ENCODE measurements at regions not wholly inside any gene's neighbourhood (a gene's known extent, or its start where the extent isn't known, plus 50 kb on each side); places are given as distances from the start of the nearest gene placed in this dataset.
"Not testable (repeated sequence)": the region's sequence is repeated elsewhere in the genome, so short reads cannot be mapped to it uniquely, and the experiment has no call there.

- not testable (repeated sequence) for H3K27me3 Mint-ChIP-seq, H3K9me3 Mint-ChIP-seq
- Mint-ChIP-seq H3K4me3 (peak overlapping the region; percentile 29 to 31), H3K27ac (peak overlapping the region in 1 of 2 donors; percentile 87), H3K4me1 (peaks cover 24% of the 10 kb centered on the region)
- DNase-seq, result peak; percentile 36 to 39
- ATAC-seq, result peak; percentile 68
These were observed 114.5 kb upstream of the PLGLB2 start for GRCh38 chr2:87633287-87633963.

DNA sequence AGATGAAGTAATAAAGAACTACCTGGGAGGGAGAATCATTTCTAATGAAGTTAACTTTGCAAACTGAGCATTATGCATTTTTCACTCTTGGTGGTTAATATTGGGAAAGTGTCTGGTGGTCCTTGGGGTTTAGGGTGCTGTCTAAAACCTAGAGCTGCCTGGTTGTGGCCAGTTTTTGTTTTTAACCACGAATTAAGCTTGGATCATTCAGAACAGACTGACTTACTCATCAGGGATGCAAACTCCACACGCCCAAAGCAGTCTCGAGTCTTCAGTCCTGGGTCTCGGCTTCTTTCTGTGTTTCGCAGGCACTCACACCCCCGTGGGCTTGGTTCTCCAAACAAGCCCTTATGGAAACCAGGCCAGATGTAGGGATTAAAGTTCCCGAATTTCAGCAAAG, 113.8 kb upstream of the PLGLB2 start:
- peak overlapping the region; percentile 58 to 63 for H3K4me3 Mint-ChIP-seq

GRCh38 chr2:87634971-87635650, 112.8 kb upstream of the PLGLB2 start:
- ATAC-seq (peak; percentile 27), DNase-seq (peak in 1 of 2 donors; percentile 22)
- not testable (repeated sequence) for H3K9me3 Mint-ChIP-seq, H3K27me3 Mint-ChIP-seq
- peaks cover 24% of the 10 kb centered on the region for H3K4me1 Mint-ChIP-seq
- H3K27ac Mint-ChIP-seq, result peak overlapping the region; percentile 93 to 99
- peak overlapping the region; percentile 64 to 65 for H3K4me3 Mint-ChIP-seq

More for the DNA sequence above, 113.8 kb upstream of the PLGLB2 start:
- H3K9me3 Mint-ChIP-seq, DNase-seq, H3K27me3 Mint-ChIP-seq: not testable (repeated sequence)
- Mint-ChIP-seq H3K4me1 (peaks cover 24% of the 10 kb centered on the region), H3K27ac (peak overlapping the region; percentile 95 to 99)
- ATAC-seq, result peak; percentile 79

DNA sequence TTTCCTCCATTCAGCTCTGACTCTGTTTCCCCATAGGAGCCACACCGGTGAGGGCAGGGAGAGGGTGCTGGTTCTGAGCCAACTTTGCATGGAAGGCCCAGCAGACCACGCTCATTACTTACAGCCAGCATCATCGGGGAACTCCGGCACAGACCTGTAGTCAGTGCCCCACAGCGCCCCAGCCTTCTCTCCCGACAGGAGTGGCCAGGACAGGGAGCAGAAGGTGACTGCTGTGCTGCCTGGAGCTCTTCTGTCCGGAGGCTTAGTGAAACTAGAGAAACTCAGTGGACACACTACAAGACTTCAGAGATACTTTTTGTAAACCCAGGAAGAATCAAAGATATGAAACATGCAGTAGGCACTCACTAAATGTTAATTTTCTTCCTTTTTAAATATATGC, 111.6 kb upstream of the PLGLB2 start:
- not testable (repeated sequence) for H3K27ac Mint-ChIP-seq, H3K4me3 Mint-ChIP-seq, DNase-seq, ATAC-seq, H3K27me3 Mint-ChIP-seq, H3K9me3 Mint-ChIP-seq
- H3K4me1 Mint-ChIP-seq, result peaks cover 24% of the 10 kb centered on the region

DNA sequence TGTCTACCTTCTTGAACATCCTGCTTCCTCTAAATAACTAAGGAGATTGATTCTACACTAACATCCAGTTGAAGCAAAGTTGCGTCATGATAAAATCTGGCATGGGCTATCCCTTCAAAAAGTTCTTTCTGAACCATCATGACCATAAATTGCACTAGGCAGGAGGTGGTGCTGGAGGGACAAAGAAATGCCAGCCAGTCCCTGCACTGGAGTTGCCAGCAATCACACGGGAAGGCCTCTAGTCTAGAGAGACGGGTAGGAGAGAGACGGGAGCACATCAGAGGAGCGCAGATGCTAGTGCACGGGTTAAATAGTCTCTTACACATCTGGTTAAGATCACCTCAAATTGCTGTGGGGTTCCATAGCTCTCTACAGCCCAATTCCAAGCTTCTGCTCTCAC, 111.2 kb upstream of the PLGLB2 start:
- not testable (repeated sequence) for H3K27ac Mint-ChIP-seq, H3K4me3 Mint-ChIP-seq

GRCh38 chr2:87637249-87637990, 110.5 kb upstream of the PLGLB2 start:
- not testable (repeated sequence) for H3K9me3 Mint-ChIP-seq, DNase-seq, H3K4me3 Mint-ChIP-seq, H3K27me3 Mint-ChIP-seq, ATAC-seq, H3K27ac Mint-ChIP-seq
- H3K4me1 Mint-ChIP-seq, result peaks cover 19% of the 10 kb centered on the region

More for the DNA sequence above, 111.2 kb upstream of the PLGLB2 start:
- not testable (repeated sequence) for H3K27me3 Mint-ChIP-seq, DNase-seq, ATAC-seq, H3K9me3 Mint-ChIP-seq
- H3K4me1 Mint-ChIP-seq, result peaks cover 20% of the 10 kb centered on the region

DNA sequence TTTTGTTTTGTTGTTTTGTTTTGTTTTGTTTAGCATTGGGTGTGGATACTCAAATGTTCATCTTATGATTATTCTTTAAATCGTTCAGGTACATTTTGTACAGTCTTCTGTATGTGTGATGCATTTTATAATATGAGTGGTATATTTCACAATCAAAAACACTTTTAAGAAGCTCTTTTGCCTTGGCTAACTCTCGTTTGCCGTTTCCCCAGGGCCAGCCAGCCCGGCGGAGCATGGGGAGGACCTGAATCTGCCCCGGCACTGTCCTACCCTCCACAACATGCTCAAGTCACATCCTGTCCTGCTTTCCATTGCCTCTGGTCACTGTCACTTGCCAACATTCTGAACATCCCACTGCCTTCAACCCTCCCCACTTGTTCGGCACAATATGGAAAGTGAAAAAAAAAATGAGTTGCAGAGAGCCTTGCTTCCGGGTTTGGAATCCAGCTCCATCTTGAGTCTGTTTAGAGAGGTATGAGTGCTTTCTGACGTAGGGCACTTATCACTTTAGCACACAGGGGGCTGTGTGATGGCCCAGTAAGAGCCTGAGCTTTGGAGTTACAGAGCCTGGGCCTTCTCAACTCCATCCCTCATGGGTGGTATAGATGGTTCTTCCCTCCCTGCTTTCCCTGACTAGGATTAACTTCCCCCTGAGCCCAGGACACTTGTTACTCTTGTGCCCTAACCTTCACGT, 109.6 kb upstream of the PLGLB2 start:
- H3K4me1 Mint-ChIP-seq, result peaks cover 15% of the 10 kb centered on the region
- not testable (repeated sequence) for ATAC-seq, DNase-seq, H3K27ac Mint-ChIP-seq, H3K9me3 Mint-ChIP-seq, H3K27me3 Mint-ChIP-seq, H3K4me3 Mint-ChIP-seq

DNA sequence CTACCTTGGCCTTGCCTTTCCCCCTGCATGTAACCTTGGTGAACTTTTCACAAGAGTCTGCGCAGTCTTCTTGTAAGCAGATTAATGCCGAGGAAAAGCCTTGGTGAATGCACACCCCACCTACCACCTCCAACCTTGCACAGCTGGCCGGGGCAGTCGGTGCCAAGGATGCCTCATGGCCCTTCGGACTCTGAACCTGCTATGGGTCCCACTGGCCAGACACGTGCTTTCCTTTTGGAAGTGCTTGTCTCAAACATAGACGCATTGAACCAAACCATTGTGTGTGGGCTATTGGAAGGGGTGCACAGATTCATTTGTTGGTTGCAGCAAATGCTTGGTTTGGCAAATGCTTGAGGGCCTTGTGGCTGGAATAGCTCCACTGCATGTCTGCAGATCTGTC, 109.0 kb upstream of the PLGLB2 start:
- ATAC-seq, DNase-seq, H3K9me3 Mint-ChIP-seq, H3K27ac Mint-ChIP-seq, H3K27me3 Mint-ChIP-seq, H3K4me3 Mint-ChIP-seq: not testable (repeated sequence)
- H3K4me1 Mint-ChIP-seq, result peaks cover 14% of the 10 kb centered on the region

GRCh38 chr2:87639801-87640440, 108.0 kb upstream of the PLGLB2 start:
- not testable (repeated sequence) for DNase-seq, H3K4me3 Mint-ChIP-seq, H3K27me3 Mint-ChIP-seq, H3K27ac Mint-ChIP-seq, ATAC-seq, H3K9me3 Mint-ChIP-seq
- H3K4me1 Mint-ChIP-seq, result peaks cover 11% of the 10 kb centered on the region

DNA sequence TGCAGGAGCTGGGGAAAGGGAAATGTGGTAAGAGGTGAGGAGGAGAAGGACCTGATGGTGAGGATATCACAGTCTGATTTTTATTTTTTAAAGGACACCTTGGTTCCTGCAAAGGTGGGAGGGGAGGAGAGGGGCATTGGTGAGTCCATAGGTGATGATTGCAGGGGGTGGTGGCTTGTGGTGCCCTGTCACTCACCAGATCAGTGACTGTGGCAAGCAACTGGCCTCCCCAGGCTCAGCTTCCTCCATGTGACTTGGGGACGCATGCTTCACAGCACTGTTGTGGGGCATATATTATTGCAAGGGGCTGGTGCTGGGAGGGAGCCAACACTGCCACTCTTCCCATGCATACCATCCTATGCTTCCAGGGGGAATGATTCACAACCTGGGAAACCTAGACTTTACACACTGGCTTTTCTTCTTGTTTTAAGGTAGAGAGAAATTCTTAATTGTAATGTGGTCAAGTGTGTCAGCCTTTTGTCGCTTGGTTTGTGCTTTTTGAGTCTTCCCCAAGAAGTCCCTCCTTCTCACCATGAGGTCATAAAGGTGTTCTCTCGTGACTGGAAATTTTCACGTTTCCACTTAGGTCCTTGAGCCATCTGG, 106.8 kb upstream of the PLGLB2 start:
- H3K9me3 Mint-ChIP-seq, H3K4me1 Mint-ChIP-seq, DNase-seq, H3K27ac Mint-ChIP-seq, H3K4me3 Mint-ChIP-seq, H3K27me3 Mint-ChIP-seq: not testable (repeated sequence)
- peak; percentile 45 for ATAC-seq

DNA sequence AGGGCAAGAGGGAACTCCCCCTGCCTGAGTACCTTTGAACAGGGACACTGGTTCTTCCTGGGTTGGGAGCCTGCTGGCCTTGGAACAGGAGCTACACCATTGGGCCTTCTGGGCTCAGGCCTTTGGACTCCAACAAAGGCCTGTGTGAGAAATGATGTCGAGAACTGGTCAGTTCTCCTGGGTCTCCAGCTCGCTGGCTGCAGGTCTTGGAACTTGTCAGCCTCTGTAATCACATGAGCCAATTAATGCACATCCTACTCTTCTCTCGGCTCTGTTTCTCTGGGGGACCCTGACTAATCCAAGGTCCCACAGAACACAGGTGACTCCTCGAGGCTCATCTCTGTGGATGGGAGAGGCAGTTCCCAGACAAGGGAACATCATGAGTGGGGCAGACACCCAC, 104.7 kb upstream of the PLGLB2 start:
- not testable (repeated sequence) for H3K27ac Mint-ChIP-seq, H3K4me1 Mint-ChIP-seq, ATAC-seq, H3K27me3 Mint-ChIP-seq, DNase-seq, H3K4me3 Mint-ChIP-seq, H3K9me3 Mint-ChIP-seq

- H3K4me3 Mint-ChIP-seq, H3K4me1 Mint-ChIP-seq, ATAC-seq: not testable (repeated sequence)
These were observed 100.0 kb upstream of the PLGLB2 start for GRCh38 chr2:87647737-87648498.

DNA sequence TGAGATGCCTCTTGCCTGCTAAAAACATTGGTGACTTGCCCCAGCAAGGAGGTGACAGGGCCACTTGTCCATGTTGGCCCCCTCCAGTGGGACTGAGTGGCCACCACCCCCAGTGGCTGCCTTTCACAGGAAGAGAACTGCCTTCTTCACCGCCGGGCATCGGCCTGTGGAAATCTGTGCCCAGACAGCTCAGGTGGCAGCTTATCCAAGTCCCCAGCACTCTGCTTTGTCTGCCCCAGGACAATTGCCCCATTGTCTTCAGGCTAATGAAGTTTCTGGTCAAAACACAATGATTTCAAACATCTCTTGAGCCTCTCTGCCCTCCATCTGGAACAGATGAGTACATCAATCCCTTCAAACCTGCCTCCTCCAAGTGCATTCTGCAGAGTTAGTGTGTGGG, 99.1 kb upstream of the PLGLB2 start:
- not testable (repeated sequence) for H3K27ac Mint-ChIP-seq, ATAC-seq, H3K27me3 Mint-ChIP-seq, DNase-seq, H3K4me3 Mint-ChIP-seq, H3K4me1 Mint-ChIP-seq, H3K9me3 Mint-ChIP-seq

More at GRCh38 chr2:87647737-87648498, 100.0 kb upstream of the PLGLB2 start:
- not testable (repeated sequence) for H3K9me3 Mint-ChIP-seq, DNase-seq, H3K27ac Mint-ChIP-seq, H3K27me3 Mint-ChIP-seq

GRCh38 chr2:87649871-87650270, 98.0 kb upstream of the PLGLB2 start:
- H3K27ac Mint-ChIP-seq, H3K27me3 Mint-ChIP-seq, H3K4me1 Mint-ChIP-seq, H3K4me3 Mint-ChIP-seq, H3K9me3 Mint-ChIP-seq, ATAC-seq, DNase-seq: not testable (repeated sequence)
